ENCODE measurements at regions not wholly inside any gene's neighbourhood (a gene's known extent, or its start where the extent isn't known, plus 50 kb on each side); places are given as distances from the start of the nearest gene placed in this dataset.

GRCh38 chr14:26963711-26964110, 365.9 kb upstream of the NOVA1 start:
- peak; percentile 41 for ATAC-seq (ENCODE audit: poor library complexity)
- no peak for DNase-seq
- intact Hi-C loops (cut with DNase I), result no loop called here

GRCh38 chr14:26965490-26965889, 367.7 kb upstream of the NOVA1 start:
- intact Hi-C loops (cut with DNase I), result no loop called here
- DNase-seq (no peak), ATAC-seq (ENCODE audit: poor library complexity) (no peak)

- ATAC-seq (ENCODE audit: poor library complexity), result peak; percentile 64
- intact Hi-C loops (cut with DNase I), result no loop called here
Measured at GRCh38 chr14:26966908-26967307, 369.1 kb upstream of the NOVA1 start.

GRCh38 chr14:26974965-26975364, 377.1 kb upstream of the NOVA1 start:
- intact Hi-C loops (cut with DNase I), result no loop called here
- no peak for ATAC-seq (ENCODE audit: poor library complexity)
- no peak for DNase-seq

More at GRCh38 chr14:26966908-26967307, 369.1 kb upstream of the NOVA1 start:
- DNase-seq, result no peak

GRCh38 chr14:26982071-26982470, 384.2 kb upstream of the NOVA1 start:
- DNase-seq (no peak), ATAC-seq (ENCODE audit: poor library complexity) (no peak)
- intact Hi-C loops (cut with DNase I), result loop anchor here (10.0 kb wide), 1 partner anchor 587 kb away; no protein-coding TSS in a partner anchor

- DNase-seq, result peak; percentile 40
Measured at GRCh38 chr14:26984311-26985177, 386.7 kb upstream of the NOVA1 start.

DNA sequence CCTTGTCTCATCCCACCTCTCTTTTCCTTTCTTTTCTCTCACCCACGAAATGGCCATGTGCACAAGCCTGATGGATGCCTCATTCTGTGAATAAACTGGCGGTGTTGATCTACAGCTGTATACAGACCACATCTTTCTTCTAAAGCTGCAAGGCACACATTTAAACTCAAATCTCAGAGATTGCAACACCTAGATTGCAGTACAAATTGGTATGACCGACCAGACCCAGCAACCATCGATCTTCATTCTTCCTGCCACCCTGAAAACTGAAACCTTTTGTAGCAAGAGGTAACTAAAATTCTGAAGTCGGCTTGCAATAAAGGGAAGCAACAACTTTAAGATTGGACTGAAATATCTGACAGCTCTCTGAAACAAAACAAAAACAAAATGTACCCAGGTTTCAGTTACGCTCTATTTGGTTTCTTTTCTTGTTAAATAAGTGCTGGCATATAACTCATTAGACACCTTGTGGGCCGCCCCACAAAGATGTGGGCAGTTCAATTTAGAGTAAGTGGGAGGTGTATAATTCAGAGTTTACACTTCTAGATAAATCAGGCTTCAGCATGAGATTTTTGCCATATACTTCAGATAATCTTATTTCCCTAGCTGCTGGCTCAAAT, 390.0 kb upstream of the NOVA1 start:
- no peak for ATAC-seq (ENCODE audit: poor library complexity)
- DNase-seq, result no peak
- intact Hi-C loops (cut with DNase I), result loop anchor here (10.0 kb wide), 1 partner anchor 593 kb away; no protein-coding TSS in a partner anchor

More at GRCh38 chr14:26984311-26985177, 386.7 kb upstream of the NOVA1 start:
- intact Hi-C loops (cut with DNase I), result loop anchor here (10.0 kb wide), 1 partner anchor 590 kb away; no protein-coding TSS in a partner anchor
- ATAC-seq (ENCODE audit: poor library complexity), result peak; percentile 77

GRCh38 chr14:26990946-26991345, 393.1 kb upstream of the NOVA1 start:
- intact Hi-C loops (cut with DNase I), result no loop called here
- DNase-seq, result no peak
- no peak for ATAC-seq (ENCODE audit: poor library complexity)

GRCh38 chr14:26992403-26993115, 394.7 kb upstream of the NOVA1 start:
- no peak for ATAC-seq (ENCODE audit: poor library complexity)
- intact Hi-C loops (cut with DNase I), result no loop called here

DNA sequence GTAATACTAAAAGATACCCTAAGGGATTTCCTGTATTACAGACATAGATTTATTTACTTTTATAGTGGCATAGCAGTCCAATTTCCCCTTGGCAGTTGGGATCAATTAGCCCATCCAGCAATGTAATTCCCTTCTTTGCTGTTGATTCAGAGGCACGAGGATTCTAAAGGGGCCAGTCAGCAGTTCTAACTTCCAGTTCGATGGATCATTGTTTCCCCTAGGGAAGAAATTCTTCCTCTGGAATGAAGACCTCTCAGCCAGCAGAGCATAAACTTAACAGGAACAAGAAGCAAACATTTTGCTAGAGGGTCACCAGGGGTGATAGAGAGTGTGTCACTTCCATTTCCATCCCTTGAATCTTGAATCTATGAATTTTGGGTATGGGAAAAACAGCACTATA, 395.7 kb upstream of the NOVA1 start:
- DNase-seq, result no peak
- no peak for ATAC-seq (ENCODE audit: poor library complexity)
- intact Hi-C loops (cut with DNase I), result no loop called here

More at GRCh38 chr14:26992403-26993115, 394.7 kb upstream of the NOVA1 start:
- DNase-seq, result no peak

DNA sequence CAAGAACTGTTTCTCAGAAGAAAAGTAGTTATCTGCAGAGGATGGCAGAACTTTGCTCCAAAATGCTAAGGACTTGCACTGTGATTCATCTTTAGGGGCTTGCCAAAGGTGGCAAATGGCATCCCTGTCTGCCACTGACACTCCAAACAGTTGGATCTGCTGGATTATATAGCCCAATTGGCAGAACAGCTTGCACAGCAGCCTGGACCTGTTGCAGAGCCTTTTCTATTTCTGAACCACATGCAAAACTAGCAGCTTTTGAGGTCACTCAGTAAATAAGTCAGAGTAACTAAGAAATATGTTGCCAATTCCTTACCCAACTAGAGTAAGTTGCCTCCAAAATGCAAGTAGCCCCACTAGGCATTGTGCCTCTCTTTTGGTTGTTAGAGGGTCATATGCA, 397.5 kb upstream of the NOVA1 start:
- ATAC-seq (ENCODE audit: poor library complexity), result no peak
- intact Hi-C loops (cut with DNase I), result no loop called here
- no peak for DNase-seq

DNA sequence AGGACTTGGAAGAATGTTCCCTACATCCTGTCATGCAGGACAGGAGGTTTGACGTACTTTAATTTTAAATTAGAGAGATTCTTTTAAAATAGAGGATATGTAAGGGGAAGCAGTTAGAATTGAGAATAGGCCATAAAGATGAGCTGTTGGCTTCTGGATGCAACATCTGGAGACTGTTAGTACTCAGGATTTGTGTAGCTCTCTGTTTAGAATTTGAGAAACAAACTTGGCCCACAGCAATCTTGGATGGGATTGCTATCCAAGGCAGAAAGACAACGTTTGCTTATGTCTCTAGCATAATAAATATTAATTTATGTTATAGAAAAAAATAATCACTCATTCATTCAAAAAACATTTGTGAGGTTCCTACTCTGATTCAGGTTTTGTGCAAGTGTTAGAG, 398.4 kb upstream of the NOVA1 start:
- DNase-seq (no peak), ATAC-seq (ENCODE audit: poor library complexity) (no peak)
- intact Hi-C loops (cut with DNase I), result no loop called here

- ATAC-seq (ENCODE audit: poor library complexity) (no peak), DNase-seq (no peak)
- intact Hi-C loops (cut with DNase I), result no loop called here
Measured at GRCh38 chr14:27002179-27002578, 404.3 kb upstream of the NOVA1 start.

DNA sequence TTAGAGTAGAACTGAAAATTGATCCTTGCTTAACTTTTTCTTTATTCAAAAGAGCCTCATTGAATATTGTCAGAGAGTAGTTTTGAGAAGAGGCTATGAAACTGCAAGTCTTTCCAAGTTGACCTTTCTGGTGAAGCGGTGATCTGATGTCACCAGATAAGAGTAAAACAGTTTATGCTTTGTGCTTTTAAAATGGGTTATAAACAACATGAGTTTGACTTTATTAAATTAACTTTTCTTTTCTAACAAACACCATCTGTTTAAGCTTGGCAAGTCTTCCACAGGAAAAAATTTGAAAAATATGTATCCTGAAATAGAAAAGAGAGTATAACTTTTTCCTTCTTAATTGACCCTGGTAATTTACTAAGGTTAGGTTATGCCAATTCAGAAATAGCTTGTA, 408.7 kb upstream of the NOVA1 start:
- no peak for DNase-seq
- intact Hi-C loops (cut with DNase I), result no loop called here

GRCh38 chr14:27008187-27008586, 410.4 kb upstream of the NOVA1 start:
- ATAC-seq (ENCODE audit: poor library complexity) (no peak), DNase-seq (no peak)
- intact Hi-C loops (cut with DNase I), result no loop called here

More for the DNA sequence above, 408.7 kb upstream of the NOVA1 start:
- peak; percentile 51 for ATAC-seq (ENCODE audit: poor library complexity)

DNA sequence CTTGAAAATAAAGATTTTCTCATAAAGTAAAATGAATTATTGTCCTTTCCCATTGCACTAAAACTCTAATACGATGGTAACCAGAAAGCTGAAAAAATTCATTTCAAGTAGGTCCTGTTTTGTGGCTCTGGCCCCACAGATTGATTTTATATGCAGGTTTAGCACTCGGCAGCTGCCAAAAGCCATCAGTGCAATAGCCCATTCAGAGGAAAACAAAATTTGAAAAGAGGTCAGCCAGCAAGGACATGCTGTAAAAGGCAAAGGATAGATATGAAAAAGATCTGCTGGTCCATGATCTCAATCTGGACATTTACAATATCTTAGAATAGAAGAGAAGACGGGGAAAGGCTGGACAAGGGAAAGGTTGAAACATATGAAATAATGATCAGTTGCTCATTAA, 414.8 kb upstream of the NOVA1 start:
- ATAC-seq (ENCODE audit: poor library complexity) (no peak), DNase-seq (no peak)
- intact Hi-C loops (cut with DNase I), result no loop called here

DNA sequence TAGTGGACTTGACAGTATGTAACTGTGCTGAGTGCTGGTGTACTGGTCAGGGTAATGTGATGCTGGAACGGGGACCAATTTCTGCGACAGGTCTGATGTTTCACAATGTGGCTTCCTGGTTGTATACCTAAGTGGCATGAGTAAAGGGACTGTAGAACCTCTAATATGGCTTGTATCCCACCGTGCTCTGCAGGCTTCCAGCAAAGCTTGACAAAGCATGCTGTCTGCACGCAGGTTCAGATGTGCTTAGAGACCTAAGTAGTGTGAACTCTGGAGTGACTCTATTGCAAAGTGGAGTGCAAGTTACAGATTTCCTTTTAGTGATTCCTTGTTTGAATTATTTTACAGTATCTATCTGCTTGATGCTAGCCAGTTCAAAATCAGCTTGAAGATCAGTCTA, 415.8 kb upstream of the NOVA1 start:
- ATAC-seq (ENCODE audit: poor library complexity) (no peak), DNase-seq (no peak)
- intact Hi-C loops (cut with DNase I), result no loop called here

DNA sequence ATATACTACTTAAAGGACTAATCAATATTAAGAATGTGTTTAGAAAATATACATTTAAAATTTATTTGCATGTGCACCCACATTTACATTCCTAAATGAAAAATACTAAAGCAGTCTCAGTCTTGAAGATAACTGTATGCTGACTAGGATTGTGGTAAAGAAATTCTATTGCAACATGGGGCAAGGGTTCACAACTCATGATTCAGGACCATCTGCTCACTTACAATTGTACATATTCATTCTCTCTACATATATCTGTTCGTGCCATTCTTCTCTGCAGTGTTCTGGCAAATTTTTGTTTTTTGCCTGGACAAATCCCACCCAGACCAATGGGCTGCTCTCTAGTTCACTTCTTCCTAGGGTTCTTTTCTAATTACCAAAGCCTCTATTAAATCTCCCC, 417.2 kb upstream of the NOVA1 start:
- ATAC-seq (ENCODE audit: poor library complexity) (no peak), DNase-seq (no peak)
- intact Hi-C loops (cut with DNase I), result no loop called here

DNA sequence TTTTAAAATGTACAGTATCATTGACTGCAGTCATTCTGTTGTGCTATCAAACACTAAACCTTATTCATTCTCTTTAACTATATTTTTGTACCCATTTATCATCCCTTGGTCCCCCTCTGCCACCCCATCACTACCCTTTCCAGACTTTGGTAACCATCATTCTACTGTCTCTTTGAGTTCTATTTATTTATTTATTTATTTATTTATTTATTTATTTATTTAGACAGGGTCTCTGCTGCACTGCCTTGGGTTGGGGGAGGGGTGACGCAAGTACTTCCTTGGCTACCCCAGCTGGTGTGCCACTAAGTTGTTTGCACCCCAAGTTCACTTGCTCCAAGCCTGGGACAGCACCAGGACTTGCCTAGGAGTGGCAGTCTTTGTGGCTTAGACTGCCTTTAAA, 427.8 kb upstream of the NOVA1 start:
- ATAC-seq (ENCODE audit: poor library complexity) (no peak), DNase-seq (no peak)
- intact Hi-C loops (cut with DNase I), result no loop called here
